Fibroblast of skin of right quadriceps (primary cell): ENCODE measurements at regions not wholly inside any gene's neighbourhood (a gene's known extent, or its start where the extent isn't known, plus 50 kb on each side); places are given as distances from the start of the nearest gene placed in this dataset.
"Not testable (repeated sequence)": the region's sequence is repeated elsewhere in the genome, so short reads cannot be mapped to it uniquely, and the experiment has no call there.

Experiments
- DNase-seq: peaks from one replicate; pipeline ENCODE4 v3.0.0-alpha.2; 2013

DNA sequence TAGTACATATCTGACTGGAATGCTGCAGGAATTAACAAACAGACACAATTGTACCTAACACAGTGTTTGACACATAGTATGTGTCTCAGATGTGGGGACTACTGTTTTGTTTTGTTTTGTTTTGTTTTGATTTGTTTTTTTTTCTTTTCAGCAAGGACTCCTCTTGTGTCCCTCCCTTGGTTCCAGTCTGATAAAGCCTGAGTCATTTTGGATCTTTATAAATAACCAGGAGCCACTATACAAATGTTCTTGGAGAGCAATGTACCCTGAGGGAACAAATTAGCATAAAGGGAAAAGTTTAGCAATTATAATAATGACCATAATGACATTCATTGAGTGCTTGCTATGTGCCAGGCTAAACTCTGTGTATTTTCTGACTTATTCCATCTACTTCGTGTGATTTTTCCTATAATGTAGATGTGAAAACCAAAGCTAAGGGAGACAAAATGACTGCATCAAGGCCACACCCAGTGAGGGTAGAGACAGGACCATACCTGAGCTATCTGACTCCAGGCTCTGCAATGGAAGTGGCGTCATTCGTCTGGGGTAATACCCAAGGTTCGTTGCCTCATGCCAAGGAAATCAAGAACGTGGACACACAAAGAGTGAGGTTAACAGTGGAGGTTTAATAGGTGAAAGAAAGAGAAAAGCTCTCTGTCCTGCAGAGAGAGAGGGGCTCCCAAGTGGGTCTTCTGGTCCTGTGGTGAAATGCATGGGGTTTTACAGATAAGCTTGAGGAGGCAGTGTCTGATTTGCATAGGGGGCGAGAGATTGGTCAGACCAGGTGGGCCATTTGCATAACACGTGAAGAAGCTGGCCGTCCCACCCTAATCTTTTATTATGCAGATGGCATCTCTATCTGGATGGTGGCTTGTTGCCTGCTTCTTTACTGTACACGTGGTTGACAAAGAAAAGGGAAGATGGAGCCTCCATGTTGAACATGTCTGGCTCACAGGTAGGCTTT lies 285.5 kb upstream of the SFSWAP start:
- no peak for DNase-seq

DNA sequence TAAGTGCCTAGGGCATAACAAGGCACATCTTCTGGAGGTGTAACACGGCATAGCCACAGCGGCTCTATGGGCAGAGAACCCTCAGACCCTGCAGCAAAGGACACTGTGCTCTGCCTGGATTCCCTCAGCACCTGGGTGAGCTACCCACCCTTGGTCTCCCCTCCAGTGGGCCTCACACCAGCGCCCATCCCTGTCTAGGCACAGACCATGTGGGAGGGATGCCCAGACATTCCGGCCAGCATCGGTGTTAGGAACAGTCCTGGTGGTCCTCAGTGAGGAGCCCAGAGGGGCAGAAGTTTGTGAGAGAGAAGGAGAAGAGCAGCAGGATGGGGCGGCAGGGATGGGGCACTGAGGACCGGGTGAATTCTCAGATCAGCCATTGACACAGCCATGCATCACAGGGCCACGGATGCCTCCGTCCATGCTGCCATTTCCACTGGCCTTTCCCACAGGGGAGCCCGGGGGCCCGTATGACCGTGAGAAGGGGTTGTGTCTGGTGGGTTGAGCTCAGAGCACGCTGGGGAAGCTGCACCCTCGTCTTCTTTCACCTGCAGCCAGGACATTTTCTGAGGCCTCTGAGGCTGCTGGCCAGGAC lies 282.7 kb upstream of the SFSWAP start:
- DNase-seq: no peak

DNA sequence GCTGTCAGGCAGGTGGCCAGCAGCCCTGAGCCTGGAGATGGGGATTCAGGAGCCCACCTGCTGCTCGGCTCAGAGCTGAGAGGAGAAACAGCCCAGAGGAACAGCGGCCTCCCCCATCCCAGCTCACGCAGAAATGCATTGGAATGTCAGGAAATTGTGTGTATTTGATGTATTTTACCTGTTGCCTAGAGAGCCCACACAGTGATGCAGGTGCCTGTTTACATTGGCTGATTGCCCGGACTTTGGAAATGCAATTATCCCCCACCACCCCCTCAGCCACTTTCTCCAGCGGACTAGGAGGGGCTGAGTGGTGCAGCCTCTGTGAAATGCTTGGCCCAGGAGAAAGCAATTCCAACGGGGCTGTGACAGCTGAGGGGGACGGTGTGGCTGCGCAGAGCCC lies 281.7 kb upstream of the SFSWAP start:
- not testable (repeated sequence) for DNase-seq

DNA sequence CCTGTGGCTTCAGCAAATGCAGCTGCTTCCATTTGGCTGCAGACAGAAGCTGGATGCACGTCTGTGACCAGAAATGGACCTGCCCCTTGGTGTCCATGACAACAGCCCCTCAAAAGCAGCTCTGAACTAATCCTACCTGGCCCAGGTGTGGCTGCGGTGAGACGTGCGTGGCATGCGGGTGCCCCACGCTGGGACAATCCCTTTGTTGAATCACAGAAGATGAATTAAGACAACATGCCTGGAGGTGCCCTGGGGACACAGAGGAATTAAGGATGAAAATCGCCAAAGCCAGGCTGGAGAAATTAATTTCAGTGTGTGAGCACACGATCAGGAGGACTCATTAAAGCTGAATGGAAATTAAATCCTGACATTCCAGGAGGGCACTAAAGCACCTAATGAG lies 281.2 kb upstream of the SFSWAP start:
- not testable (repeated sequence) for DNase-seq

DNA sequence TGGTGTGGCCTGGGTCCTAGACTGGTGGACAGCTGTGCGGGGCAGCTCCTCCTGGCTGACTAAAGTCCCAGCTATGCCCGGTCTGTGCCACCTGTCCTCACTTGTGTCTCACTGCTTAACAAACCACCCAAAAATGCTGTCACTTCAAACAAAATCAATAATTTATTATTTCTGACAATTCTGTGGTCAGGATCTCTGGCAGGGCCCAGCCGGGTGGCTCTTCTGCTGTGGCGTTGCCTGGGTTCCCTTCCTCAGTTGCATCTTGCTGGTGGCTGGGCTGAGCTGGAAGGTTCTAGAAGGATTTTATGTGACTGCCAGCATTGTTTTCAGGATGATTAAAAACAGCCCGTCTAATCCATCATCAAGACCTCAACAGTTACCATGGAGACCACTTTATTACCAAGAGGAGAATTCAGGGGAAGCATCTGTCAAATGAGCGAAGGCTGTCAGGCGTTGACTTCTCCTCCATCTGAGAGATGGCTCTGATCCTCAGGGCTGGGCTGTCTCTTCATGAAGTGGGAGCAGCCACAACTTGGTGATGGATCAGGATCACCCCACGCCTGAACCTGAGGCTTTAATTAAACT lies 280.6 kb upstream of the SFSWAP start:
- DNase-seq: no peak

DNA sequence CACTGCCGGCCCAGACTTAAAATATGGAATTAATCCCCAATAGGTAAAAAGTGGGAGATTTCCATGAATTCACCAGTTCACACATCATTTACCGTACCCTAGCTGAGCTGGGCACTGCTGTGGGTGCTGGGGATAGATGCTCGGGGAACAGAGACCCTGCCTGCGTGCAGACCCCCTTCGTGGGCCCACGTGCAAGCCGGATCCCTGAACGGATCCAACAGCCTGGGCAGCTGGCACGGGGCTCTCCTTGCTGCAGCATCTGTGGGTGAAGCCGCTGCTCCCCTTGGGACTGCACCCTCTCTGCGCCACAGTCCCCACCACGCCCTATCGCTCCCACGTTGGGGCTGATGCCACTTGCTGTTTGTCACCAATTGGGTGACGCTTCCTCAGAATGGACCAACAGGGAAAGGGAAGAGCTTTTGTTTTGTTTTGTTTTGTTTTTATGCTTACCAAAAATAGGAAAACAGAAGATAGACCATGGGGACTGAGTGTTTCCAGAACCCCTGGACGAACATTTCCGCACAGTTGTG lies 279.7 kb upstream of the SFSWAP start:
- not testable (repeated sequence) for DNase-seq

DNA sequence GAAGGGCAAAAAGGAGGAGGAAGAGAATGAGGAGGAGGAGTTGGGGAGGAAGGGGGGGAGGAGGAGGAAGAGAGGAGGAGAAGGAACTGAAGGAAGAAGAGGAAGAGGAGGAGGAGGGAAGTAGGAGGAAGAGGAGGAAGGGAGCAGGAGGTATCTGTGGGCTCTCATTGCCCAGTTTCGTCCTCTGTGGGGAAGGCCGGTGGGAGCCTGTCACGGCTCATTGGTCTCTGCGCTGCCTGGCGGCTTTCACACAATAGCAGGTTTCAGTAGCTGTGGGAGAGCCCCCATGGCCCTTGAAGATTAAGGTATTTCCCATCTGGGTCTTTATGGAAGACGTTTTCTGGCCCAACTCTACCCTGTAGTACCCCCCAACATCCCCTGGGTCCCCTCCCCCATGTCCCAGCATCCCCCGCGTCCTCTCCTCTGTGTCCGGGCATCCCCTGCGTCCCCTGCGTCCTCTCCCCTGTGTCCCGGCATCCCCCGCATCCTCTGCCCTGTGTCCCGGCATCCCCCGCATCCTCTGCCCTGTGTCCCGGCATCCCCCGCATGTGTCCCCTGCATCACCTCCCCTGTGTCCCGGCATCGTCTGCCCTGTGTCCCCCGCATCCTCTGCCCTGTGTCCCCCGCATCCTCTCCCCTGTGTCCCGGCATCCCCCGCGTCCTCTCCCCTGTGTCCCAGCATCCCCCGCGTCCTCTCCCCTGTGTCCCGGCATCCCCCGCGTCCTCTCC lies 278.2 kb upstream of the SFSWAP start:
- DNase-seq: no peak

DNA sequence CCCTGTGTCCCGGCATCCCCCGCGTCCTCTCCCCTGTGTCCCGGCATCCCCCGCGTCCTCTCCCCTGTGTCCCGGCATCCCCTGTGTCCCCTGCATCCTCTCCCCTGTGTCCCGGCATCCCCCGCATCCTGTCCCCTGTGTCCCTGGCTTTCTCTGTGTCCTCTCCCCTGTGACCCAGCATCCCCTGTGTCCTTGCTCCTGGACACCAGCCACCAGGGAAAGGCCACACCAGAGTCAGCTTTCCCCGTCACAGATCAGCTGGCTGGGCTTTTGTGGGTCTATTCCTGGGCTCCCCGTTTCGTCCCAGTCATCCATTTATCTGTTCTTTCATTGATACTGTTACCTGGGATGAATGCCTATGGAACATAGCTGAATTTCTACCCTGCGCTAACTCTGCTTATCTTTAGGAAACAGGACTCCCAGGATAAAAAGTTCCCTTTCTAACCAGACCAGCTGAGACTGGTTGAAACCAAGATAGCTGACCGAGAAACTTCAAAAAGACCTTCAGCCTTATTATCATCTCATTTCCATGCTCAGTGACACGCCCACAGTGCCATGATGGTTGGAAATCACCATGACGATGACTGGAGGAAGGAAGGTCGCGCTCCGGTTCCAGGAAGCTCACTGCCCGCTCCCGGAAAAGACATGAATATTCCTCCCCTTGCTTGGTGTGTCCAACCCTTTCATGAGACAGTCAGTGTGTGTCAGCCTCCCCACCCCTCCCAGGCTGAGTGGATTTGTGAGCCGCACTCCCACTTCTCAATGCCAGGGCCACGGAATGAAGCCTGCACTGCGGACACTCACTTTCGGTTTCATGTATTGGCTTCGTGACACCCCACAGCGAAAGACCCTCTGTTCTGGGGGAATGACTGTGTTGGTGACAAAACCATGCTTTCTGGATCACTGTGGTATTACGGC lies 276.4 kb upstream of the SFSWAP start:
- DNase-seq: no peak

DNA sequence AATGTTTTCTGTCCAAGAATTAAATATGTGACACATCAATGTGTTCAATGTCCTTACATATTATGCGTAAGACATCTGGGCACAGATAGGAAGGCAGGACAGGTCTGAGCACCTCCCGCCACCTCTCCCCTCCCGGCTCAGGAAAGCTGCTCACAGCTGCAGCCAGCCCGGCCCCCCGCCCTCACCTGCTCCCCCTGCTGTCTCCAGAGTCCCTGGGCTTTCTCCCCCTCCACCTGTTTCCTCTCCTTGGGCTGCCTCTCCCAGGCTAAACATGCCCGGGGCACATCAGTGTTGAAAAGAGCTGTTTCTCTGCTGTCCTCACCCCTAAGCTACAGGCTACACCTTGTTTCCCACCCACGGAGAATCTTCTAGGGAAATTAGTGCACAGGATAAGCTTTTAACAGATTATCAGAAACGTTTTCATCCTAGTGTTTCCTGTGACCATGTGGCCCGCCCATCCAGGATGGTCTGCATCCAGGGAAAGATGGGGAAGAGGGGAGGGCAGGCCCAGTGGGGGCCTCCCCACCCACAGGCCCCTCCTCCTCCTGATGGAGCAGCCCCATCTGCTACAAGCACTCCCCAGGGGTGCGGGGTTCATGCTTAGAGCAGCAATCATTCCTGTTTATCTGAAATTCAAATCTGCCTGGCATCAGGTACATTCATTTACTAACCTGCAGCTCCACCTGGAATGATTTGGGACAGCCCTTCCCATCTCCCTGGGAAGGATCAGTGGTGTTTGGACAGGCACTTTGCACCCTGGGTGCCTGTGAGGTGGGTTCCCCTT lies 273.8 kb upstream of the SFSWAP start:
- DNase-seq: no peak

DNA sequence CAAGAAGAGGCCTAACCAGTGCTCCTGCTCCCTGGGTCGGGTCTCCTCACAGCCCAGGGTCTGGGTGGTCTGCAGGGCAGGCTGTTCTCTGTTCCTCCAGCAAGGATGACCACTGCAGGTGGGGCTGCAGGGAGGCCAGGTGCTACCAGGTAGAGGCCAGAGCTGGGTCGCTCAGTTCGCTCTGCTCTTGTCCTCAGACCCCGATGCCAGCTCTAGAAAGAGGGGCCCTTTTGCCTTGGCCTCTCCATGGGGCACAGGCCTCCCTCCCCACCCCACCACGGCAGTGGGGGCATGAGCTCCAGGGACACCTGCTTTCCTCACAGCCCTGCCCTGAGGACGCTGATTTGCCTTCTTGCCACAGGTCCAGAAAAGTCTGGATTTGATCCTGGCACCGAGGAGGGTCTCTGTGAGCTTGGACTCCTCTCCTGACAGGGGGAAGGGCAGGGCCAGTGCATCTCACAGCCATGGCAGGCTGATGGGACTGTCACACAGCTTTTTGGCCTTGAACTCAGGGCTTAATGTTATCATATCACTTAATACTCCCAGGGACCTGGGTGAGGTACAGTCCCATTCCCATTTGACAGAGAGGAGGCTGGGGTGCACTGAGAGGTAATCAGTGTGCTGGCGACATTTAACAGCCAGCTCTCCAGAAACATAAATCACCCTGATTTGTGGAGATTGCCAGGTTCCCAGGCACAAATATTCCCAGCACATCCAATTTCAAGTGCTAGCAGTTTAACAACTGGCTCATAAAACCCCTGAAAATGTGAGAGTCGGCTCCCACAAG lies 273.0 kb upstream of the SFSWAP start:
- no peak for DNase-seq

DNA sequence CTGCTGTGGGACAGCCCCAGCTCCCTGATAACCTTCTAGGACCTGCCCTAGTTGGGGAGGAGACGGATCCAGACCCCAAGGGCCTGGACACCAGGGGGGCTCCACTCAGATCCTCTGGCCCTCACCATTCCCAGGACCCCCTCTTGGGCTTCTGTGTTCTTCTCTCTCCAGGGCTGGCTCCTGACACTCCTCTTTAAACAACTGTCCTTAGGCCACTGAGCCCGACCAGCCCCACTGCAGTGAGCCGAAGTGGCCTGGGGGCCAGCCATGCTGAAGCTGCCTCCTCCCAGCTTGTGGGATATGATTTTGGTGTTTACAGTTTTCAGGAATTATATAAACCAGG lies 272.4 kb upstream of the SFSWAP start:
- not testable (repeated sequence) for DNase-seq

DNA sequence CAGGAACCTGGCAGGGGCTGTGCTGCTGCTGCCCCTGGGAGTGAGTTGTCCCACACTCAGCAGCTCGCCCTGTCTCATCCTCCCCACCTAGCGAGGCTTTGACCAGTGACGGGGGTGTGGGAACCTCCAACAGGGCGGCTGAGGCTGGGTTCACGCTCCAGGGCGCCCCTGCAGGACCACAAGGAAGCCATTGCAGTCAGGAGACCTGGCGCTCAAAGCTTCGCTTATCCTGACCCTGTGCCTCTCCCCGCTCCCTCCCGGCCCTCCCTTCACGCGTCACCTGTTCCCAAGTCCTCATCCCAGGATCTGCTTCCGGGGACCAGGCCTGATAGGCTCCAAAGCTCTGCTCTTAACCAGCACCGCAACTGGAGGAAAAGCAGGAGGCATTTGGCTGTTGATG lies 272.0 kb upstream of the SFSWAP start:
- no peak for DNase-seq

DNA sequence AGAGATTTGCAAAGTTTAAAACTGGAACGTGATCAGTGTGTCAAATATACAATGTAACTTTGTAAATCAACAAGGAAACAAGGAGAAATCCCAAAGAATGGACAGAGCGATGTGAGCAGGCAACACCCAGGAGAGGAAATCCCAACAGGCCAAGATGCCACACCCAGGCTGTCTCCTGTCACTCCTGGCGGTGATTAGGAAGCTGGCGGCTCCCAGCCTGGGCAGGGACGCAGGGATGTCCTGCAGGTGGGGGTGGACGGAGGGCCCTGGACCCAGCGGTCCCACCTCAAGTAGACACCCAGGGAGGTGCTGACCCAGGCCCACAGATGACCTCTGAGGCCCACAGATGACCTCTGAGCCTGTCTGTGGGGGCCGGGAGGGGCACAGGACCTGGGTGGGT lies 271.1 kb upstream of the SFSWAP start:
- DNase-seq: not testable (repeated sequence)

DNA sequence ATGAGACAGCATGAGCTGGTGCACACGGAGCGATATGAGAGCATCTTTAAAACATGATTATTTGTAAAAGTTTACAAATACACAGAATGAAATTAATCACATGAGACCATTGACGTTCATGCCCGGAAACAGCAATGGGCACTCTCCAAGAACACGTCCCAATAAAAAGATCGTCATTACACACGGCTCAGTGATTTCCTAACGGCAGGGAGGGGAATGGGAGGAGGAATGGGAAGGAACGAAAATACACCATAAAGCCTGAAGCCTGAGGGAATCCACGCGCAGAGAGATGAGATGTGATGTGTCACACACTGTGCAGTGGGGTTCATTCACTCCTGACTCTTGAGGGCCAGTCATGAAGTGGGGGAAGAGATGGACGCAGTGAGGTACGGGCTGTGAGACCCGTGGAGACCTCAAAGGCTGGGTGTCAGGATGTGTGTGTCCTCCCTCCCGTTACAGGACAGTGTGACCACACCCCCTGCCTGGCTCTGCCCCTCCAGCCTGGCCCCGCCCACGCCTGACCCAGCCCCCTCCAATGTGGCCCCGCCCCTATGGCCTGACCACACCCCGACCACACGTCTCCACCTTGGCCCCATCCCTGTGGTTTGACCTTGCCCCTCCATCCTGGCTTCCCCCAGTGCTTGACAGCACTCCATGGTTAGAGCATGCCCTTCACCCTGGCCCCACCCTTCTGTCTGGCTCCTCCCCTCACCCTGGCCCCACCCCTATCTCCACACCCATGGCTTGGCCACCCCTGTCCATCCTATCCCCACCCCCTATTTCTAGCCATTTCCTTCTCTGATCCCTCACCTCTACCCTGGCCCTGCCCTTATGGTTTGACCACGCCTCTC lies 270.5 kb upstream of the SFSWAP start:
- DNase-seq: not testable (repeated sequence)

DNA sequence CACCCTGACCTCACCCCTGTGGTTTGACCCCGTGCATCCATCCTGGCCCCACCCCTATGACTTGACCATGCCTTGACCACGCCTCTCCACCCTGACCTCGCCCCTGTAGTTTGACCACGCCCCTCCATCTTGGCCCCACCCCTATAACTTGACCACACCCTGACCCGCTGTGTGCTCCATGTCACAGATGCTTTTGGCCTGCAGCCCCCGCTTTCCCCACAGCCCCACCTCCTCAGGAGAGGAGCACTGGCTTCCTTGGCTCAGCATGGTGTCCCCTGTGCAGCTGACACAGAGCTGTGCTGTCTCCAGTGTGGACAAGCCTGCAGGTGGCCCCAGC lies 269.9 kb upstream of the SFSWAP start:
- no peak for DNase-seq

DNA sequence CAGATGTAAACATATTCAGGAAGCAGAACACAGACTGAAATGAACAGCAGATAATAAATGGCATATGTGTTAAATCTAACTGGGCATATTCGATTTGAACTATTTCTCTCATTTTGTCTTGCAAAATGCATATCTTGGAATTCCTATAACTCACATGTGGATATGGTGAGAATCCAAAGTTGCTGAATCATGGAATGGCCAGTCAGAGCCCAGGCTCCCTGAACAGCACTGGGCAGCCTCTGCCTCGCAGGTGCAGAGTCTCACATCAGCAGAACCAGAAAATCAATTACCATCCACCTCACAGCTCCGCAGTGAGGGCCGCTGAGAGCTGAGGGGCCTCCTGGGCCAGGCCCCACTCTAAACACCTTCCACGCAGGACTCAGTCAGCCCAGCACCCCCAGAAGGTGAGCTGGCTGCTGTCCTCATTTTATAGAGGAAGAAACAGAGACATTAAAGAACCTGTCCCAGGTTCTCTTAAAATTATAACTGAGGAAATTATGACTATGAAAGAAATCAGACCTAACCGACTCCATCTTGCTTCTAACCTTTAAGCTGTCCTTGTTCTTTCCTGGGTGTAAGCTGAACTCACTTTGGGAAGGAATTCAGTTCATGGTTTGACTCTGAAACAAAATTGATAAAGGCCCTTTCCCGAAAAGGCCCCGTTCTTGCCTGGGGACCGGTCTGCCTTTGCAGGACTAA lies 269.1 kb upstream of the SFSWAP start:
- DNase-seq: no peak

DNA sequence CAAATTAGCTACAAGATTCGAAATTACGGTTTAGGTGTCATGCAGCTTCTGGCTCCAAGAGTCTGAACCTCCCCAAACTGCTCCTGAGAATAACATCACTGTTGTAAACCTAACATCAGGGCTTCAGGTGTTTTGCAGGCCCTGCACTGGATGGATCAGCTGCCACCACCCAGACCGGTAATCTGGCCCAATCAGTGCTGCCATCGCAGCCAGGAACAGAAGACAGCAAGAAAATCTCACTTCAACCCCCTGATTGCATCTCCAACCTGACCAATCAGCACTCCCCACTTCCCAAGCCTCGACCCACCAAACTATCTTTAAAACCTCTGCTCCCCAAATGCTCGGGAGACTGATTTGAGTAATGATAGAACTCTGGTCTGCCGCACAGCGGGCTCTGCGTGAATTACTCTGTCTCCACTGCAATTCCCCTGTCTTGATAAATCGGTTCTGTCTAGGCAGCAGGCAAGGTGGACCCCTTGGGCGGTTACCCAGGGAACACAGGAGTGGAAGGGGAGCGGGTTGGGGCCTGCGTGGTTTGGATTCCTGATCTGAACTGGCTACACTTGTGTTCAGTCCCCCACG lies 268.5 kb upstream of the SFSWAP start:
- no peak for DNase-seq
